Loucy (cell line): ENCODE measurements at regions not wholly inside any gene's neighbourhood (a gene's known extent, or its start where the extent isn't known, plus 50 kb on each side); places are given as distances from the start of the nearest gene placed in this dataset.

ENCODE experiments used
- EZH2phosphoT487 ChIP-seq: fragments of 200-600 bp; IDR thresholded peaks from 2 replicates; pipeline ENCODE4 v1.6.1; 2018; ENCODE audit warnings: antibody characterized with exemption, mild to moderate bottlenecking, moderate library complexity, borderline replicate concordance
- TF ChIP-seq, protein P1 (sequence below): fragments of 200-600 bp; sonication (generic); conservative IDR thresholded peaks from 2 replicates; pipeline ENCODE4 v1.5.1; 2014; ENCODE audit warnings: mild to moderate bottlenecking, antibody characterized with exemption, low read length

DNA sequence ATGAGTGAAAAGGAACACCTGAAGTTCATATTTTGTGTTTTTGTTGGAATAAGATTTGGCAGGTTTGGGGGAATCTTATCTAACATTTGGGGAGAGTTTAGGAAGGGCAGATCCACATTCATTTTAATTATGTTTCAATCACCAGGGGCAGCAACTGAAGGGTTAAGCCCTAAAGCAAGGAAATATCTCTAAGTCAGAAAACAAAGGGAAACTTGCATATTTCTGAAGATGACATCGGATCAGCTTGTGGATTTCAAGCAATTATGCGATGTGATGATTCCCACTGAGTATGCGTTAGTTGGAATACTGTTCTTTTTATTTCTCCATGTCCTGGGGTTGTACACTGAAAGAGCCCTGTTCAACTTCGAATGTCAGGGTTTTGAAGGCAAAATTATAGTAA, 59.8 kb upstream of the NFIB start:
- TF ChIP-seq, protein P1, sequence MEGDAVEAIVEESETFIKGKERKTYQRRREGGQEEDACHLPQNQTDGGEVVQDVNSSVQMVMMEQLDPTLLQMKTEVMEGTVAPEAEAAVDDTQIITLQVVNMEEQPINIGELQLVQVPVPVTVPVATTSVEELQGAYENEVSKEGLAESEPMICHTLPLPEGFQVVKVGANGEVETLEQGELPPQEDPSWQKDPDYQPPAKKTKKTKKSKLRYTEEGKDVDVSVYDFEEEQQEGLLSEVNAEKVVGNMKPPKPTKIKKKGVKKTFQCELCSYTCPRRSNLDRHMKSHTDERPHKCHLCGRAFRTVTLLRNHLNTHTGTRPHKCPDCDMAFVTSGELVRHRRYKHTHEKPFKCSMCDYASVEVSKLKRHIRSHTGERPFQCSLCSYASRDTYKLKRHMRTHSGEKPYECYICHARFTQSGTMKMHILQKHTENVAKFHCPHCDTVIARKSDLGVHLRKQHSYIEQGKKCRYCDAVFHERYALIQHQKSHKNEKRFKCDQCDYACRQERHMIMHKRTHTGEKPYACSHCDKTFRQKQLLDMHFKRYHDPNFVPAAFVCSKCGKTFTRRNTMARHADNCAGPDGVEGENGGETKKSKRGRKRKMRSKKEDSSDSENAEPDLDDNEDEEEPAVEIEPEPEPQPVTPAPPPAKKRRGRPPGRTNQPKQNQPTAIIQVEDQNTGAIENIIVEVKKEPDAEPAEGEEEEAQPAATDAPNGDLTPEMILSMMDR, result no peak
- TF ChIP-seq EZH2phosphoT487, result no peak
